ENCODE measurements at regions not wholly inside any gene's neighbourhood (a gene's known extent, or its start where the extent isn't known, plus 50 kb on each side); places are given as distances from the start of the nearest gene placed in this dataset.

DNA sequence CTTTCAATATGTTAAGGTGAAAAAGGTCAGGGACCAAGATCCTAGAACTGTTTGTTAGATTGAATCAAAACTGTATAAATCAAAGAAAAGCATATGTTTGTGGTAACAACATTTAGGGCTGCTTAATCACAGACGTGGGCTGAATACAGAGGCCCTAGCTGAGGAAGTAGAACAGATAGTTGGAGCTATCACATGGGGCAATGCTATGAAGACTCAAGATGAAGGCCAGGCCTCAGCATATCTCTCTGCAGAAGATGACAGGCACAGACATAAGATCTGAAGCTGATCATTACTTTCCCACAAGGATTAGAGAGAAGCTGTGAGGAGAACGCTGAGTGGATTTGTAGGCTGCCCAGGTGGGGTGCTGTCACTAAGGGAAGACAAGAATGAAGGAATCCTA, 158.6 kb upstream of the CARD18 start:
- no peak overlapping the region for H3K27ac ChIP-seq
- TF ChIP-seq, protein P1, sequence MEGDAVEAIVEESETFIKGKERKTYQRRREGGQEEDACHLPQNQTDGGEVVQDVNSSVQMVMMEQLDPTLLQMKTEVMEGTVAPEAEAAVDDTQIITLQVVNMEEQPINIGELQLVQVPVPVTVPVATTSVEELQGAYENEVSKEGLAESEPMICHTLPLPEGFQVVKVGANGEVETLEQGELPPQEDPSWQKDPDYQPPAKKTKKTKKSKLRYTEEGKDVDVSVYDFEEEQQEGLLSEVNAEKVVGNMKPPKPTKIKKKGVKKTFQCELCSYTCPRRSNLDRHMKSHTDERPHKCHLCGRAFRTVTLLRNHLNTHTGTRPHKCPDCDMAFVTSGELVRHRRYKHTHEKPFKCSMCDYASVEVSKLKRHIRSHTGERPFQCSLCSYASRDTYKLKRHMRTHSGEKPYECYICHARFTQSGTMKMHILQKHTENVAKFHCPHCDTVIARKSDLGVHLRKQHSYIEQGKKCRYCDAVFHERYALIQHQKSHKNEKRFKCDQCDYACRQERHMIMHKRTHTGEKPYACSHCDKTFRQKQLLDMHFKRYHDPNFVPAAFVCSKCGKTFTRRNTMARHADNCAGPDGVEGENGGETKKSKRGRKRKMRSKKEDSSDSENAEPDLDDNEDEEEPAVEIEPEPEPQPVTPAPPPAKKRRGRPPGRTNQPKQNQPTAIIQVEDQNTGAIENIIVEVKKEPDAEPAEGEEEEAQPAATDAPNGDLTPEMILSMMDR (IDR thresholded peaks at IDR 0.05; ENCODE audit: low read depth, low read length, missing control alignments) = no peak
- no peak for DNase-seq
- in situ Hi-C loops (cut with HindIII; ENCODE audit: low pct_ligation_motif_present, low sequenced_read_pairs) = no loop called here
- H3K4me3 ChIP-seq (ENCODE audit: low read depth, low read length) = no peak overlapping the region
- no peaks in the 10 kb centered on the region for H3K36me3 ChIP-seq (replicated peaks)
- H3K27me3 ChIP-seq (replicated peaks) = no peaks in the 10 kb centered on the region

DNA sequence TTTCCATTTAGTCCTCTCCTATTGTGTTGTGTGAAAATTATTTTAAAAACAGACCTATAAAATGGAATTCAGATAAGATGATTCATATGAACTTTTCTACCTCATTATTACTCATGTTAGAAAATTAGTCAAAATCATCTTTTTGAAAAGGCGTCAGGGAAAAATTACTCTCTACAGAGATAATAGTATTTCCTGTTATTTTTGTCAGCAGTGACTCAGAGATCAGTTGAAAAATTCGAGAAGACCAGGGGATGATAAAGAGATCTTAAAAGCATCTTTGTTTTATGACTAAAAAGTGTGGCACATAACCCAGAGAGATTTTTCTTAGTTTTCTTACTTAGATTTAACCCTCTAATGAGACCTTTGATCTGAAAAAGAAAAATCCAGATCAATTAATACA, 157.9 kb upstream of the CARD18 start:
- Histone ChIP-seq H3K4me3 (ENCODE audit: low read depth, low read length) (no peak overlapping the region), H3K27me3 (replicated peaks) (no peaks in the 10 kb centered on the region), H3K27ac (peak overlapping the region; percentile 24), H3K36me3 (replicated peaks) (no peaks in the 10 kb centered on the region)
- DNase-seq = no peak
- TF ChIP-seq, protein P1 (IDR thresholded peaks at IDR 0.05; ENCODE audit: low read depth, low read length, missing control alignments) = no peak
- in situ Hi-C loops (cut with HindIII; ENCODE audit: low pct_ligation_motif_present, low sequenced_read_pairs) = no loop called here

DNA sequence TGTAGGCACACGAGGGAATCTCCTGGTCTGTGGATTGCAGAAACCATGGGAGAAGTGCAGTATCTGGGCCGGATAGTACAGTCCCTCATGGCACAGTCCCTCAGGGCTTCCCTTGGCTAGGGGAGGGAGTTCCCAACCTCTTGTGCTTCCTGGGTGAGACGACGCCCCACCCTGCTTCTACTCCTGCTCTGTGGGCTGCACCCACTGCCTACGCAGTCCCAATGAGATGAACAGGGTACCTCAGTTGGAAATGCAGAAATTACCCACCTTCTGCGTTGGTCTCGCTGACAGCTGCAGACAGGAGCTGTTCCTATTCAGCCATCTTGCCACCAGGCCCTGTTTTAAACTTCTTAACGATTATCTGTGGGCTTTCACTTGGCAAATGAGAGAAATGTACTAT, 157.2 kb upstream of the CARD18 start:
- no peak overlapping the region for H3K4me3 ChIP-seq (ENCODE audit: low read depth, low read length)
- H3K36me3 ChIP-seq (replicated peaks) = no peaks in the 10 kb centered on the region
- in situ Hi-C loops (cut with HindIII; ENCODE audit: low pct_ligation_motif_present, low sequenced_read_pairs) = no loop called here
- no peaks in the 10 kb centered on the region for H3K27me3 ChIP-seq (replicated peaks)
- TF ChIP-seq, protein P1 (IDR thresholded peaks at IDR 0.05; ENCODE audit: low read depth, low read length, missing control alignments) = no peak
- no peak for DNase-seq
- H3K27ac ChIP-seq = no peak overlapping the region

DNA sequence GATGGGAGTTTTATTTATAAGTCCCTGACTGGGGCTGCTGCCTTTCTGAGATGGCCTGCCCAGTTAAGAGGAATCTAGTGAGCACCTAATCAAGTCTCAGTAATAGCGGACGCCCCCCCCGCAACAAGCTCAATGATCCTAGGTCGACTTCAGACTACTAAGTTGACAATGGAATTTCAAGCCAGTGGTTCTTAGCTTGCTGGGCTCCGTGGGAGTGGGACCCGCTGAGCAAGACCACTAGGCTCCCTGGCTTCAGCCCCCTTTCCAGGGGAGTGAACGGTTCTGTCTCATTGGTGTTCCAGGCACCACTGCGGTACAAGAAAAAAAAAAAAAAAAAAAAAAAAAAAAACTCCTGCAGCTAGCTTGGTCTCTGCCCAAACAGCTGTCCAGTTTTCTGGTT, 156.8 kb upstream of the CARD18 start:
- in situ Hi-C loops (cut with HindIII; ENCODE audit: low pct_ligation_motif_present, low sequenced_read_pairs) = no loop called here
- DNase-seq = no peak
- Histone ChIP-seq H3K27ac (no peak overlapping the region), H3K27me3 (replicated peaks) (no peaks in the 10 kb centered on the region), H3K36me3 (replicated peaks) (no peaks in the 10 kb centered on the region), H3K4me3 (ENCODE audit: low read depth, low read length) (no peak overlapping the region)
- TF ChIP-seq, protein P1 (IDR thresholded peaks at IDR 0.05; ENCODE audit: low read depth, low read length, missing control alignments) = no peak

DNA sequence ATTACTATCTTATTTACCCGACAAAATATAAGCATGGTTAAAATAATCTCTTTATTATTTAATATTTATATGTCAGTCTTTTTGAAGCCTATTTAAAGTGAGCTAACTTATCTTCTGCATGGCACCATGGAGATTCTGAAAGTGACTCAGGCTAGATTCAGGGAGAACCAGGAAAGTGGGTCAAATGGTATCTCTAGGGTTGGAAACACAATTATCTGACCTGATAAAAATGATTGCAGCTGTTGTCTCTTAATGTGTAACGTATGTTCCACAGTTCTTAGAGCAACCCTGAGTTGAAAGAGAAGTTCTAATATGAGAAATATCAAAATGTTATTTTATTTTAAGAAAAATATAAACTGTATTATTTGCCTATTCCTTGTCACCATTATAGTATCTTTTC, 143.1 kb upstream of the CARD18 start:
- TF ChIP-seq, protein P1 (IDR thresholded peaks at IDR 0.05; ENCODE audit: low read depth, low read length, missing control alignments) = no peak
- peak; percentile 7 for DNase-seq
- in situ Hi-C loops (cut with HindIII; ENCODE audit: low pct_ligation_motif_present, low sequenced_read_pairs) = no loop called here
- Histone ChIP-seq H3K36me3 (replicated peaks) (no peaks in the 10 kb centered on the region), H3K27ac (no peak overlapping the region), H3K27me3 (replicated peaks) (no peaks in the 10 kb centered on the region), H3K4me3 (ENCODE audit: low read depth, low read length) (no peak overlapping the region)

DNA sequence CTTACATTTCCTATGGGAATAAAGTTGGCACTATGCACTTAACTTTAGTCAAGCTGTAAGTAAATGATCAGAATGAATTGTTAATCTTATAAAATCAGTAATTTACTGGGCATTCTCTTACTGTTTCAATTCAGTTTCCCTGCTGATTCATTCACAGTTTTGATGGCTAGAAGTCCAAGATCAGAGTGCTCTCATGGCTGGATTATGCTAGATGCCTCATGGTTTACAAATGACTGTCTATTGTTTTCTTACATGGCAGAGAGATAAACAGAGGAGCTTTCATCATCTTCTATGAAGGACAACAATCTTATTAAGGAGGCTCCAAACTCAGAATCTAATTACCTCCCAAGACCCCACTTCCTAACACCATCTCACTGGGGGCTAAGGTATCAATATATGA, 135.1 kb upstream of the CARD18 start:
- H3K27ac ChIP-seq = no peak overlapping the region
- no peak overlapping the region for H3K4me3 ChIP-seq (ENCODE audit: low read depth, low read length)
- no peaks in the 10 kb centered on the region for H3K27me3 ChIP-seq (replicated peaks)
- DNase-seq = no peak
- H3K36me3 ChIP-seq (replicated peaks) = no peaks in the 10 kb centered on the region
- in situ Hi-C loops (cut with HindIII; ENCODE audit: low pct_ligation_motif_present, low sequenced_read_pairs) = no loop called here
- TF ChIP-seq, protein P1 (IDR thresholded peaks at IDR 0.05; ENCODE audit: low read depth, low read length, missing control alignments) = no peak
